IMR-90 (cell line): ENCODE measurements at regions not wholly inside any gene's neighbourhood (a gene's known extent, or its start where the extent isn't known, plus 50 kb on each side); places are given as distances from the start of the nearest gene placed in this dataset.
"Not testable (repeated sequence)": the region's sequence is repeated elsewhere in the genome, so short reads cannot be mapped to it uniquely, and the experiment has no call there.

Experiments used
- ATAC-seq: fragments of 200-7000 bp; cut with Tn5 transposase; 2 replicates; pipeline ENCODE4 v1.9.1; 2020; ENCODE audit warnings: low read depth, mild to moderate bottlenecking, moderate library complexity
- BruUV-seq: library from RNA; stranded (reverse); fragments of 400-500 nt; replicated peaks from 2 replicates; lab custom pipeline; 2021; lab: Mats Ljungman, UMichigan
- CTCF ChIA-PET: fragments of 300-600 bp; formaldehyde crosslinking; extraction: SDS; loops from one replicate; lab custom pipeline; 2021; ENCODE audit warnings: antibody characterized with exemption; lab: Yijun Ruan, JAX
- POLR2A ChIA-PET: fragments of 300-600 bp; sonication (Branson Sonifier 250); formaldehyde crosslinking; loops from one replicate; lab custom pipeline; 2022; ENCODE audit warnings: antibody characterized with exemption; ENCODE audit not compliant: unreplicated experiment; lab: Charles Lee
- DNase-seq: peaks from one replicate; pipeline ENCODE4 v3.0.0; 2013
- H2AFZ ChIP-seq: replicated peaks from 2 replicates; pipeline ENCODE3; 2013; ENCODE audit warnings: low read length, mild to moderate bottlenecking; ENCODE audit not compliant: poor library complexity
- H2AK5ac ChIP-seq: 2 replicates; pipeline ENCODE4 v1.6.1; 2013; ENCODE audit warnings: low read depth, low read length, inconsistent platforms
- H2AK9ac ChIP-seq: replicated peaks from 2 replicates; pipeline ENCODE3; 2013; ENCODE audit warnings: mild to moderate bottlenecking, low read depth, low read length, moderate library complexity; ENCODE audit not compliant: poor library complexity
- H2BK120ac ChIP-seq: 2 replicates; pipeline ENCODE4 v1.6.1; 2013; ENCODE audit warnings: low read depth, low read length, inconsistent platforms
- H2BK15ac ChIP-seq: 3 replicates; pipeline ENCODE4 v1.6.1; 2013; ENCODE audit warnings: low read depth, low read length, inconsistent platforms
- H2BK20ac ChIP-seq: 2 replicates; pipeline ENCODE4 v1.6.1; 2013; ENCODE audit warnings: low read depth, mild to moderate bottlenecking, inconsistent platforms, low read length, moderate library complexity
- H2BK5ac ChIP-seq: 2 replicates; pipeline ENCODE4 v1.6.1; 2013; ENCODE audit warnings: mild to moderate bottlenecking, low read depth, low read length, inconsistent platforms; ENCODE audit not compliant: poor library complexity, severe bottlenecking
- H3K14ac ChIP-seq: replicated peaks from 2 replicates; pipeline ENCODE4 v1.6.1; 2013; ENCODE audit warnings: low read depth, low read length, inconsistent platforms
- H3K18ac ChIP-seq: 2 replicates; pipeline ENCODE4 v1.6.1; 2013; ENCODE audit warnings: low read depth, low read length, control low read depth
- H3K23ac ChIP-seq: 2 replicates; pipeline ENCODE4 v1.6.1; 2013; ENCODE audit warnings: low read depth, low read length, inconsistent platforms
- H3K27ac ChIP-seq: 2 replicates; pipeline ENCODE4 v1.5.1; 2013; ENCODE audit warnings: mild to moderate bottlenecking, control low read depth, low read length; ENCODE audit not compliant: insufficient read depth
- H3K27me3 ChIP-seq: 2 replicates; pipeline ENCODE4 v1.6.1; 2013; ENCODE audit warnings: low read length; ENCODE audit not compliant: control insufficient read depth, insufficient read depth
- H3K36me3 ChIP-seq: 2 replicates; pipeline ENCODE4 v1.6.1; 2013; ENCODE audit warnings: low read length, mixed read lengths; ENCODE audit not compliant: control insufficient read depth, insufficient read depth
- H3K4ac ChIP-seq: 2 replicates; pipeline ENCODE4 v1.6.1; 2013; ENCODE audit warnings: low read depth, low read length, inconsistent platforms
- H3K4me1 ChIP-seq: 2 replicates; pipeline ENCODE4 v1.6.1; 2013; ENCODE audit warnings: low read length, mixed read lengths; ENCODE audit not compliant: control insufficient read depth, insufficient read depth
- H3K4me2 ChIP-seq: 2 replicates; pipeline ENCODE4 v1.6.1; 2013; ENCODE audit warnings: low read depth, mild to moderate bottlenecking, control low read depth, low read length, moderate library complexity
- H3K4me3 ChIP-seq: 2 replicates; pipeline ENCODE4 v1.5.1; 2013; ENCODE audit warnings: low read depth, mild to moderate bottlenecking, control low read depth, low read length, moderate library complexity; ENCODE audit not compliant: insufficient read depth
- H3K56ac ChIP-seq: 2 replicates; pipeline ENCODE4 v1.6.1; 2013; ENCODE audit warnings: low read length, inconsistent platforms; ENCODE audit not compliant: insufficient read depth; ENCODE audit errors: extremely low read depth
- H3K79me1 ChIP-seq, 2 experiments: 2 replicates each; pipeline ENCODE4 v1.6.1; 2013; ENCODE audit warnings: low read length in 2 of 2, inconsistent platforms in 1 of 2, low read depth in 1 of 2
- H3K9ac ChIP-seq: 2 replicates; pipeline ENCODE4 v1.6.1; 2013; ENCODE audit warnings: low read depth, low read length, control low read depth
- H3K9me1 ChIP-seq: 2 replicates; pipeline ENCODE4 v1.6.1; 2013; ENCODE audit warnings: low read length, inconsistent platforms; ENCODE audit not compliant: insufficient read depth
- H3K9me3 ChIP-seq: 2 replicates; pipeline ENCODE4 v1.6.1; 2013; ENCODE audit warnings: low read length; ENCODE audit not compliant: control insufficient read depth, insufficient read depth
- H4K20me1 ChIP-seq: 2 replicates; pipeline ENCODE4 v1.6.1; 2013; ENCODE audit warnings: low read length, inconsistent platforms; ENCODE audit not compliant: insufficient read depth
- H4K5ac ChIP-seq: 2 replicates; pipeline ENCODE4 v1.6.1; 2013; ENCODE audit warnings: mild to moderate bottlenecking, low read depth, low read length, control low read depth
- H4K8ac ChIP-seq, 2 experiments: 2 replicates each; pipeline ENCODE4 v1.6.1; 2013; ENCODE audit warnings: low read depth in 2 of 2, low read length in 2 of 2, control low read depth in 1 of 2, inconsistent platforms in 1 of 2
- H4K91ac ChIP-seq: 2 replicates; pipeline ENCODE4 v1.6.1; 2013; ENCODE audit warnings: low read depth, low read length, inconsistent platforms; ENCODE audit not compliant: insufficient read depth
- WGBS, 2 experiments: methylation state at CpG; one replicate each; pipeline versions ENCODE4 v1.1.5 to v1.1.7; 2013; ENCODE audit warnings: missing lambda C conversion rate in 2 of 2; ENCODE audit not compliant: insufficient read length in 1 of 2; ENCODE audit errors: extremely low coverage in 2 of 2; 5-methylcytosine and 5-hydroxymethylcytosine counted together
- dilution Hi-C: fragments of 300-500 bp; cut with HindIII; formaldehyde crosslinking; loops from one replicate; pipeline ENCODE4 v1.14.3; 2018; ENCODE audit warnings: low sequenced_read_pairs; ENCODE audit not compliant: unreplicated experiment
- in situ Hi-C: fragments of 300-500 bp; cut with MboI; formaldehyde crosslinking; loops from 3 replicates; pipeline ENCODE4 v1.14.3; 2019; ENCODE audit warnings: low sequenced_read_pairs, inconsistent platforms, mixed read lengths
- intact Hi-C: fragments of 100-400 bp; cut with micrococcal nuclease; formaldehyde crosslinking; loops from 2 replicates; pipeline ENCODE4 v1.10.0; 2022

DNA sequence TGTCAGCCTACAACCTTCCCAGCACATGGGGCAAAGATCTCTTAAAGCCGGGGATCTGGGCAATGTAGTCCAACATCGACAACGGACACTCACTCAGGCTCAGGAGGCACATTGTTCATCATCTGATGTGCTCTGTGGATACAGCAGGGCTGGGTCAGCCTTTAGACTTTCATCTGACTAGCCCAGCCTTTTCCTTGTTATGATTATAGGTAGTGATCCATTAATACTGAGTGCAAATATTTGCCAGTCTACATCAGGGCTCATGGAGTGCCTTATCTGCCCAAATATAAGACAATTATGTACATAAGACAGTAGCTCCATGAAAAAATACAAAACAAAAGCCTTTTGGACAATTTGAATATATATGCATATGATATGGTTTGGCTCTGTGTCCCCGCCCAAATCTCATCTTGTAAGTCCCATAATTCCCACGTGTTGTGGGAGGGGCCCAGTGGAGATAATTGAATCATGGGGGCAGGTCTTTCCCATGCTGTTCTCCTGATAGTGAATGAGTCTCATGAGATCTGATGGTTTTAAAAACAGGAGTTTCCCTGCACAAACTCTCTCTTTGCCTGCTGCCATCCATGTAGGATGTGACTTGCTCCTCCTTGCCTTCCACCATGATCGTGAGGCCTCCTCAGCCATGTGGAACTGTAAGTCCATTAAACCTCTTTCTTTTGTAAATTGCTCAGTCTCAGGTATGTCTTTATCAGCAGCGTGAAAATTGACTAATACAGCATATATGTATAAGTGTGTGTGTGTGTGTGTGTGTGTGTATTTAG is 248.5 kb upstream of the FOXN3 start:
- H2BK20ac ChIP-seq, H3K4me3 ChIP-seq, dilution Hi-C loops, H2AFZ ChIP-seq, H2BK5ac ChIP-seq, H3K9me1 ChIP-seq, H2BK120ac ChIP-seq, H3K9me3 ChIP-seq, H4K8ac ChIP-seq, H2AK5ac ChIP-seq, in situ Hi-C loops, H3K4me1 ChIP-seq, H4K5ac ChIP-seq, H3K4me2 ChIP-seq, H3K4ac ChIP-seq, H3K27ac ChIP-seq, H3K36me3 ChIP-seq, H4K91ac ChIP-seq, H3K56ac ChIP-seq, H3K18ac ChIP-seq, H2AK9ac ChIP-seq, H3K27me3 ChIP-seq, POLR2A ChIA-PET, H4K20me1 ChIP-seq, DNase-seq, H3K23ac ChIP-seq, CTCF ChIA-PET, H2BK15ac ChIP-seq, ATAC-seq, H3K9ac ChIP-seq, H3K14ac ChIP-seq, BruUV-seq, H3K79me1 ChIP-seq, intact Hi-C loops: not testable (repeated sequence)
- 47% methylated on average over 3 of the region's 7 CpGs; no CpG with 5 or more reads in 1 of the 2 experiments for WGBS, 2 experiments
